ENCODE measurements at regions not wholly inside any gene's neighbourhood (a gene's known extent, or its start where the extent isn't known, plus 50 kb on each side); places are given as distances from the start of the nearest gene placed in this dataset.

DNA sequence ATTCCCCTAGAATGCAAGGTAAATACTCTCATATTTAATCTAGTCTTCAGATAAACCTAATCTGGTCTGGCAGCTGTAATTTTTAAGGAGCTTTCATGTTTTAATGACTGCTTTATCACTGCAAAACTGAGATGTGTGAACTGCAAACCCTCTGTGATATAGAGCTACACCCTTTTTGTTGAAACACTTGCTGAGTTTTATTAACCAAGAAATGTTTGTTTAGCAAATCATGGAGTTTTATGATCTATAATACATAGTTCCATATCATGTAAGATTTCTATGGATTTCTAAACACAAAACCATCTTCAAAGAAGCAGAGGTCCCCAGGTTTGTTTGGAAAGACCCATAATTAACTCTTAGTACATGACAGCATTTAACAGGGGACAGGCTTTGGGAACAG lies 126.4 kb downstream of the BTC start:
- TF ChIP-seq, protein P1, sequence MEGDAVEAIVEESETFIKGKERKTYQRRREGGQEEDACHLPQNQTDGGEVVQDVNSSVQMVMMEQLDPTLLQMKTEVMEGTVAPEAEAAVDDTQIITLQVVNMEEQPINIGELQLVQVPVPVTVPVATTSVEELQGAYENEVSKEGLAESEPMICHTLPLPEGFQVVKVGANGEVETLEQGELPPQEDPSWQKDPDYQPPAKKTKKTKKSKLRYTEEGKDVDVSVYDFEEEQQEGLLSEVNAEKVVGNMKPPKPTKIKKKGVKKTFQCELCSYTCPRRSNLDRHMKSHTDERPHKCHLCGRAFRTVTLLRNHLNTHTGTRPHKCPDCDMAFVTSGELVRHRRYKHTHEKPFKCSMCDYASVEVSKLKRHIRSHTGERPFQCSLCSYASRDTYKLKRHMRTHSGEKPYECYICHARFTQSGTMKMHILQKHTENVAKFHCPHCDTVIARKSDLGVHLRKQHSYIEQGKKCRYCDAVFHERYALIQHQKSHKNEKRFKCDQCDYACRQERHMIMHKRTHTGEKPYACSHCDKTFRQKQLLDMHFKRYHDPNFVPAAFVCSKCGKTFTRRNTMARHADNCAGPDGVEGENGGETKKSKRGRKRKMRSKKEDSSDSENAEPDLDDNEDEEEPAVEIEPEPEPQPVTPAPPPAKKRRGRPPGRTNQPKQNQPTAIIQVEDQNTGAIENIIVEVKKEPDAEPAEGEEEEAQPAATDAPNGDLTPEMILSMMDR (IDR thresholded peaks at IDR 0.05) = no peak
- no peak for TF ChIP-seq POLR2A (IDR thresholded peaks at IDR 0.05)
- no peak for TF ChIP-seq EP300 (IDR thresholded peaks at IDR 0.05)
